Nephron progenitor cell (in vitro differentiated cells): ENCODE measurements at regions not wholly inside any gene's neighbourhood (a gene's known extent, or its start where the extent isn't known, plus 50 kb on each side); places are given as distances from the start of the nearest gene placed in this dataset.
"Not testable (repeated sequence)": the region's sequence is repeated elsewhere in the genome, so short reads cannot be mapped to it uniquely, and the experiment has no call there.

ENCODE experiments used
- DNase-seq: peaks from one replicate; pipeline ENCODE4 v3.0.0; 2021
- H3K27ac Mint-ChIP-seq: 2 replicates; pipeline ENCODE4 v1.8.0; 2021; ENCODE audit warnings: mild to moderate bottlenecking, moderate library complexity, mixed read lengths
- H3K27me3 Mint-ChIP-seq: 2 replicates; pipeline ENCODE4 v1.8.0; 2021; ENCODE audit warnings: mild to moderate bottlenecking, low read depth, mixed read lengths; ENCODE audit not compliant: poor library complexity
- H3K36me3 Mint-ChIP-seq: 2 replicates; pipeline ENCODE4 v1.8.0; 2021; ENCODE audit warnings: low read depth, mixed read lengths
- H3K4me1 Mint-ChIP-seq: 2 replicates; pipeline ENCODE4 v1.8.0; 2021; ENCODE audit warnings: mixed read lengths
- H3K4me3 Mint-ChIP-seq: 2 replicates; pipeline ENCODE4 v1.8.0; 2021; ENCODE audit warnings: mild to moderate bottlenecking, moderate library complexity, mixed read lengths
- H3K9me3 Mint-ChIP-seq: 2 replicates; pipeline ENCODE4 v1.8.0; 2021; ENCODE audit warnings: mild to moderate bottlenecking, moderate library complexity, mixed read lengths

GRCh38 chr3:195999176-195999575, 82.7 kb downstream of the TFRC start:
- not testable (repeated sequence) for H3K4me3 Mint-ChIP-seq, H3K27ac Mint-ChIP-seq, H3K36me3 Mint-ChIP-seq, DNase-seq, H3K4me1 Mint-ChIP-seq
- Mint-ChIP-seq H3K9me3 (peaks cover 16% of the 10 kb centered on the region), H3K27me3 (peaks cover 39% of the 10 kb centered on the region)

DNA sequence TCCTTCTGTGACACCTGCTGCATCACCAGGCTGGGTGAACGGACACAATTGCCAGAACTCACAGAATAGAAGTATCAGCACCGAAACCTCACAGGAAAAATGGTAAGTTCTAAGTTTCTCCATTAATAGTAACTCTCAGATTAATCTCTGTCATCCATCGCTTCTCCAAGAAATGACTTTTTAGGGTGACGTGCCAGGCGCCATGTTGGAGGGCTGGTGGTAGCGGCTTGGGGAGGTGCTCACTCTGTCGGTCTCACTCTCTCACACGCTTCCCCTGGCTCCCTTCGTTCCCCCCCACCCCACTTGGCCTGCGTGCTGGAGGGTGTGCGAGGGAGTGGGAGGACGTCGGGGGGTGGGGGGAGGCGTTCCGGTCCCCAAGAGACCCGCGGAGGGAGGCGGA, 85.6 kb downstream of the TFRC start:
- H3K36me3 Mint-ChIP-seq, DNase-seq, H3K4me1 Mint-ChIP-seq, H3K4me3 Mint-ChIP-seq, H3K27ac Mint-ChIP-seq: not testable (repeated sequence)
- H3K9me3 Mint-ChIP-seq: peaks cover 27% of the 10 kb centered on the region
- peaks cover 37% of the 10 kb centered on the region for H3K27me3 Mint-ChIP-seq

DNA sequence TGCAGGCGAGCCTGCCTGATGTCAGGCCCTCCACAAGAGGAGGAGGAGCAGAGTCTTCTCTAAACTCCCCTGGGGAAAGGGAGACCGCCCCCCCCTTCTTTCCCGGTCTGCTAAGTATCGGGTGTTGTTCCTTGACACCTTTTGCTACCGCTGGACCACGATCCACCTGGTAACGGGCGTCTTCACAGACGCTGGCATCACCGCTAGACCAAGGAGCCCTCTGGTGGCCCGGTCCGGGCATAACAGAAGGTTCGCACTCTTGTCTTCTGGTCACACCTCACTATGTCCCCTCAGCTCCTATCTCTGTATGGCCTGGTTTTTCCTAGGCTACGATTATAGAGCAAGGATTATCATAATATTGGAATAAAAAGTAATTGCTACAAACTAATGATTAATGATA, 86.0 kb upstream of the TNK2 start:
- H3K27ac Mint-ChIP-seq, H3K4me1 Mint-ChIP-seq: not testable (repeated sequence)

DNA sequence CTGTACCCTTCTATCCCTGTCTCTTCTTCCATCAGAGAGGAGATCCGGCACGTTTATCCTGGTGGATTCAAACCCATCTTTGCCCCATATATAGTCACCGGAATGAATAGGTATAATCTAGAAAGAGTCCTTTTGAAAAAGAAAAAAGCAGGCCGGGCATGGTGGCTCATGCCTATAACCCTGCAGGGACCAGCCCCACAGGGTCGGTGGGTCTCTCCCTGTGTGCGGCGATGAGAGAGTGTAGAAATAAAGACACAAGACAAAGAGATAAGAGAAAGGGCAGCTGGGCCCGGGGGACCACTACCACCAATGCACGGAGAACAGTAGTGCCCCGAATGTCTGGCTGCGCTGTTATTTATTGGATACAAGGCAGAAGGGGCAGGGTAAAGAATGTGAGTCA, 85.3 kb upstream of the TNK2 start:
- Mint-ChIP-seq H3K9me3 (peaks cover 15% of the 10 kb centered on the region), H3K27me3 (peaks cover 17% of the 10 kb centered on the region)
- H3K27ac Mint-ChIP-seq, H3K4me3 Mint-ChIP-seq, DNase-seq, H3K4me1 Mint-ChIP-seq, H3K36me3 Mint-ChIP-seq: not testable (repeated sequence)

More for the DNA sequence above, 86.0 kb upstream of the TNK2 start:
- H3K9me3 Mint-ChIP-seq: peaks cover 15% of the 10 kb centered on the region
- peak; percentile 30 for DNase-seq
- not testable (repeated sequence) for H3K36me3 Mint-ChIP-seq, H3K4me3 Mint-ChIP-seq
- H3K27me3 Mint-ChIP-seq: peaks cover 23% of the 10 kb centered on the region

DNA sequence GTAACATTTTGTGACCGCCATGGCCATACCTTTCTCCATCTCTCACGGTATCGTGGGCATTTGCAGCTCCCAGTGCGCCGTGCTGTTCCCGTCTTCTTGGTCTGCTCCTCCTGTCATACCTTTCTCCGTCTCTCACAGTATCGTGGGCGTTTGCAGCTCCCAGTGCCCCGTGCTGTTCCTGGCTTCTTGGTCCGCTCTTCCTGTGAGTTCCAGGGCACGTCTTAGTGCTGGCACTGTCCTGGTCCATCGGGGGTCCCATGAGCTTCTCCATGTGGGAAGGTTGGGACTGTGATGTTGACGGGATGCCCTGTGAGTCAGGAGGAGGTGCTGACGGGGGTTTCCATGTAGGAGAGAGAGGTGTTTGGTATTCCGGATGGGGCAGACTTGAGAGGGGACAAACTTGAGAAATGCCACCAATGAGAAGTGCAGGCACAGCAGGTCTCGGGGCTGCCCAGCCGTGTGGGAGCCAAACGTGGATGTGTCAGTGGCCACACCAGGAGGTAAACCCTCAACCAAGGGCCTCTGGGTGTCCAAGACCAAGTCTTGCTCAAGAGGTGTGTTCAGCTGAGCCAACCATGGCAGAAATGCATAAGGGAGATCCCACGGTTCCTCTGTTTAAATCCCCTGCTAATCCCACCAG, 84.7 kb upstream of the TNK2 start:
- H3K36me3 Mint-ChIP-seq, H3K4me3 Mint-ChIP-seq, H3K27ac Mint-ChIP-seq, H3K4me1 Mint-ChIP-seq, DNase-seq: not testable (repeated sequence)
- peaks cover 15% of the 10 kb centered on the region for H3K9me3 Mint-ChIP-seq
- H3K27me3 Mint-ChIP-seq: peaks cover 16% of the 10 kb centered on the region

GRCh38 chr3:195991986-195992385, 83.6 kb upstream of the TNK2 start:
- DNase-seq, H3K36me3 Mint-ChIP-seq, H3K27ac Mint-ChIP-seq, H3K4me1 Mint-ChIP-seq: not testable (repeated sequence)
- peak overlapping the region; percentile 34 for H3K4me3 Mint-ChIP-seq
- peaks cover 15% of the 10 kb centered on the region for H3K9me3 Mint-ChIP-seq
- peaks cover 11% of the 10 kb centered on the region for H3K27me3 Mint-ChIP-seq

- H3K27ac Mint-ChIP-seq, H3K4me1 Mint-ChIP-seq, H3K36me3 Mint-ChIP-seq, DNase-seq: not testable (repeated sequence)
- H3K27me3 Mint-ChIP-seq: peaks cover 11% of the 10 kb centered on the region
- peak overlapping the region; percentile 80 for H3K4me3 Mint-ChIP-seq
- peaks cover 15% of the 10 kb centered on the region for H3K9me3 Mint-ChIP-seq
Measured at GRCh38 chr3:195991243-195991642, 82.9 kb upstream of the TNK2 start.

DNA sequence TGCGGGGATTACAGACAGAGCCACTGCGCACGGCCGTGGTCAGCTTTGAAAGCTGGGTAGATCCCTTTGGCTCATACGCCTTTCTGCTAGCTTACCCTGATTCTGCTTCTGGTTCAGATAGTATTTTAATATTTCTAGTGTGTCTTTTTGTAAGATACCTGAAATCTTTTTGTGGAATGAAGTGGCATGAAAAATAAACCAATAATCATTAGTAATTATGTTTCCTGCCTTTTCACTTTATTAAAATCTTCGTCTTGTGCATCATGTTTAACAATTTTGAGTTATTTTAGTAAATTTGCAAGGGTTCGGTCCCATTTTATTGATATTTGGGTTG, 82.5 kb upstream of the TNK2 start:
- H3K27me3 Mint-ChIP-seq, H3K4me1 Mint-ChIP-seq, DNase-seq, H3K36me3 Mint-ChIP-seq, H3K27ac Mint-ChIP-seq: not testable (repeated sequence)
- peaks cover 15% of the 10 kb centered on the region for H3K9me3 Mint-ChIP-seq
- peak overlapping the region; percentile 80 for H3K4me3 Mint-ChIP-seq

- H3K4me3 Mint-ChIP-seq: peak overlapping the region; percentile 80
Measured at GRCh38 chr3:195989921-195990840, 81.8 kb upstream of the TNK2 start.

DNA sequence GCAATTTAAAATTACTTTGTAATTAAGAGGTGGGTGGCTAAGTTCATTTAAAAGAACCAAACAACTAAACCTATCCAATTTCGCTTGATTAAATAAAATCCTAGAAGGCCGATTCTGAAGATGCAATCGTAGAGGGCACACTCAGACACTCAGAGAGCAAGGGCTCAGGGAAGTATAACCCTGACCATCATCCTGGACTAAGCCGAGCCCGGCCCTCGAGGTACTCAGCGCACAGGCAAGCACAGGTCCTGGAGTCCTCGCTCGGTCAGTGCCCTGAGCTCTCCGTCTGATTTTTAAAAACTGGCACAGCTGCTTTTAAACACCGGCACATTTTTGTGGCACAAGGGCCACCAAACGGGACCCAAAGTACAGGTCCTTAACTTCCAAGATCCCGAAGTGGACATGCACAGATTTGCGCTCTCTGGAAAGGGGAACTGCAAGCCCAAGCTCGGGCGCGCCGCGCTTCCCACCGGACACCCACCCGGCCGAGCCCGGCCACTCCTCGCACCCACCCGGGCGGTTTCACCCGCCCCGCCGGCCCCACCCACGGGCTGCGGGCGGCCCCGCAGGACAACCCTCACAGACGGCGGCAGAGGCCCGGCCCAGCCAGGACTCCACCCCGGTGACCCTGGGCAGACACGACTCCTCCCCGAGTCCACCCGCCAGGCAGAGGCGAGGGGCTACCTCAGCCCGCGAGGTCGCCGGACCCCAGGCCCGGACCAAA, 81.0 kb upstream of the TNK2 start:
- Mint-ChIP-seq H3K4me3 (peak overlapping the region; percentile 74), H3K9me3 (peaks cover 13% of the 10 kb centered on the region)
- H3K4me1 Mint-ChIP-seq, H3K27me3 Mint-ChIP-seq, H3K27ac Mint-ChIP-seq, H3K36me3 Mint-ChIP-seq: not testable (repeated sequence)
- DNase-seq: peak; percentile 71

More at GRCh38 chr3:195989921-195990840, 81.8 kb upstream of the TNK2 start:
- peaks cover 15% of the 10 kb centered on the region for H3K9me3 Mint-ChIP-seq
- H3K27me3 Mint-ChIP-seq, H3K36me3 Mint-ChIP-seq, H3K27ac Mint-ChIP-seq, H3K4me1 Mint-ChIP-seq: not testable (repeated sequence)
- DNase-seq: peak; percentile 99

DNA sequence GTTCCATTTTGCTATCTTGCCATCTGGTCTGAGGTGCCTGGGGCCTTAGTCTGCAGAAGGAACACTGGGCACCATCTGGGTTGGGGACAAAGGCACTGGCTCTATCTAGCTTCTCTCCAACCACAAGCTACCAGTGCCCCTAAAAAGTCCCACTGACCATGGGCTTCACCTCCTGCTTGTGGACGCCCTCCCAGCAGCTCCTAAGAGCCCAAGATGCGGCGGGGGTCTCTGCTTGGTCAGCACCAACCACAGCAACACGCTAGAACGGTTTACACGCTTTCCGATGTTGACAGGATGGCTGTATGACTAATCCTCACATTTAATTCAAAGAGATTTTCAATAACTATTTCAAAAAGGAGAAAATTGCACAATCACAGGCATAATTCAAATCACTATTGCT, 80.4 kb upstream of the TNK2 start:
- peak; percentile 20 for DNase-seq

GRCh38 chr3:195987001-195987400, 78.7 kb upstream of the TNK2 start:
- H3K9me3 Mint-ChIP-seq, H3K27ac Mint-ChIP-seq, DNase-seq, H3K4me3 Mint-ChIP-seq, H3K27me3 Mint-ChIP-seq, H3K36me3 Mint-ChIP-seq, H3K4me1 Mint-ChIP-seq: not testable (repeated sequence)

More for the DNA sequence above, 80.4 kb upstream of the TNK2 start:
- H3K4me1 Mint-ChIP-seq, H3K36me3 Mint-ChIP-seq, H3K27ac Mint-ChIP-seq, H3K27me3 Mint-ChIP-seq: not testable (repeated sequence)
- Mint-ChIP-seq H3K9me3 (peaks cover 10% of the 10 kb centered on the region), H3K4me3 (peak overlapping the region; percentile 74)

GRCh38 chr3:195986576-195986975, 78.2 kb upstream of the TNK2 start:
- H3K27me3 Mint-ChIP-seq, H3K4me3 Mint-ChIP-seq, DNase-seq, H3K27ac Mint-ChIP-seq, H3K9me3 Mint-ChIP-seq, H3K36me3 Mint-ChIP-seq, H3K4me1 Mint-ChIP-seq: not testable (repeated sequence)

DNA sequence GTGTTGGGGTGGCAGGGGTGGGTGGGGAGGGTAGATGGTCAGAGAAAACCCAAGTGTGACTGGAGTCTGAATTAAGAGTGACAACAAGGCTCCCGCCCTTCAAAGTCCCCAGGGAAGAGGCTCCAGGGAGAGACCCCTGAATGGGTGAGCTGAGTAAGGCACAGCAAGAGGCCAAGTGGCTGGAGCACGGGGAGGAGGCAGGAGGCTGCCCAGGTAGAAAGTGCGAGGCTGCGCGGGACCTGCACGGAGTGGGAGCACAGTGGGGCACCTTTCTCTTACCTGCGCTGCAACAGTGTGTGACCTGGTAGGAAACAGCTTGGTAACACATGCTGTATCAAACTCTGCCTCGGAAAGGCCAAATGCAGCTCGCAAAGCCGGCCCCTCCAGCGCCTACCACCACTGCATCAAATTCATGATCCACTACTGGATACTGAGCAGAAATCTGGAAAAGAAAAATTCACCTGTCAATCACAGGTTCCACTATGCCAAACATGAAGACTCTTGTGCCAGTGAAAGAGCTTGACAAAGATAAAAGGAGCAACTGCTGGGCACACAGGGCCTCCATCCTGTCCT, 77.1 kb upstream of the TNK2 start:
- not testable (repeated sequence) for H3K4me1 Mint-ChIP-seq, H3K27ac Mint-ChIP-seq, DNase-seq, H3K27me3 Mint-ChIP-seq, H3K36me3 Mint-ChIP-seq, H3K9me3 Mint-ChIP-seq, H3K4me3 Mint-ChIP-seq
